IMR-90 (cell line): ENCODE measurements at regions not wholly inside any gene's neighbourhood (a gene's known extent, or its start where the extent isn't known, plus 50 kb on each side); places are given as distances from the start of the nearest gene placed in this dataset.

Experiments used
- CHD1 ChIP-seq: IDR thresholded peaks from 2 replicates; pipeline ENCODE4 v1.6.1; 2012; ENCODE audit warnings: low read depth, low read length, improper control_type of control experiment
- MAFK ChIP-seq: IDR thresholded peaks from 2 replicates; pipeline ENCODE4 v1.6.1; 2012; ENCODE audit warnings: low read depth, low read length, improper control_type of control experiment
- MXI1 ChIP-seq: IDR thresholded peaks from 2 replicates; pipeline ENCODE4 v1.6.1; 2012; ENCODE audit warnings: low read depth, mild to moderate bottlenecking, low read length, moderate library complexity, borderline replicate concordance
- NFE2L2 ChIP-seq: fragments of 150-350 bp; IDR thresholded peaks from 2 replicates; pipeline ENCODE4 v1.6.1; 2016; ENCODE audit warnings: low read depth, mild to moderate bottlenecking, low read length
- TF ChIP-seq, protein P1 (sequence below): fragments of 150-350 bp; IDR thresholded peaks from 2 replicates; pipeline ENCODE4 v1.6.1; 2017; ENCODE audit warnings: mild to moderate bottlenecking, antibody characterized with exemption, low read length, low read depth

DNA sequence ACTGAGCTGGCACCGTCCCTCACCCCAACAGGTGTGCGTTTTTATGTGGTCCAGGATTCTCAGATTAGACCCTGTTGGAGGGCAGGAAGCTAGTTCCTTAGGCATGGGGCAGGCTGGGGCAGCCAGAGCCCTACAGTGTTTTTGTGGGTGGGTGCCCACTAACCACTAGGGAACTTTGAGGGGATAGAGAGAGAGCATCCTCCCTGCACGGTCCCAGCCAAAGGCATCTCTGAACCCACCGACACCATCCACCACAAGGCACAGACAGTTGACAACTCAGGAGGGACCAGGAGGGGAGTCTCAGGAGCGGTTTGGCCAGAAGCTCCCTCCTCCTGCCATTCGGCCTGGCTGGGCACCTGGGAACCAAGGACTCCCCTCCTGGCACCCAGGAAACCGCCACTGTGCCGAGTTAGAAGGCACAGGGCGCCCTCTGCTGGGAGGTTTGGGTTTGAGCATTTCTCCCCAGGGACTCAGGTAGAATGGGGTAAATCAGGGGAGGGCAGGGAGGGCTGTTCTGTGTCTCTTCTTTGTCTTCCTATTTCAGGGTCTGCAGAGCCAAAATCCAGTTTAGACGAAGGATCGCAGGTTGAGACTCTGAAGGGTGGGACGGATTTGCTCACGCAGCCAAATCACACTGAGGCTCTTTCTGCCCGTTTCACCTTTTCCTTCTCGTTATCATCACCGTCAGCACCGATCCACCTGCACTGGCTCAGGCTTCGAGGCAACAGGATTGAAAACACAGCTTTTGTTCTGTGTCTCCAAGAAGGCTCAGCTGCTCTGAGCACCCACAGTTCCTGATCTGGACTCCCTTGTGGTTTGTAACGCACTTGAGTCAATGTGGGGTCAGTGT is 84.8 kb upstream of the COL13A1 start (continued):
- TF ChIP-seq MXI1, result no peak
- no peak for TF ChIP-seq CHD1
- TF ChIP-seq MAFK, result no peak
- TF ChIP-seq, protein P1, sequence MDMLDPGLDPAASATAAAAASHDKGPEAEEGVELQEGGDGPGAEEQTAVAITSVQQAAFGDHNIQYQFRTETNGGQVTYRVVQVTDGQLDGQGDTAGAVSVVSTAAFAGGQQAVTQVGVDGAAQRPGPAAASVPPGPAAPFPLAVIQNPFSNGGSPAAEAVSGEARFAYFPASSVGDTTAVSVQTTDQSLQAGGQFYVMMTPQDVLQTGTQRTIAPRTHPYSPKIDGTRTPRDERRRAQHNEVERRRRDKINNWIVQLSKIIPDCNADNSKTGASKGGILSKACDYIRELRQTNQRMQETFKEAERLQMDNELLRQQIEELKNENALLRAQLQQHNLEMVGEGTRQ, result no peak
- no peak for TF ChIP-seq NFE2L2
